ENCODE measurements at regions not wholly inside any gene's neighbourhood (a gene's known extent, or its start where the extent isn't known, plus 50 kb on each side); places are given as distances from the start of the nearest gene placed in this dataset.

GRCh38 chr16:49012961-49013726, 268.5 kb downstream of the CBLN1 start:
- no peak overlapping the region for H2AFZ ChIP-seq
- H3K36me3 ChIP-seq (replicated peaks; ENCODE audit: insufficient read depth, low read depth): no peaks in the 10 kb centered on the region
- H4K20me1 ChIP-seq (ENCODE audit: insufficient read depth, poor library complexity, severe bottlenecking): no peaks in the 10 kb centered on the region
- TF ChIP-seq EZH2phosphoT487 (IDR thresholded peaks at IDR 0.05; ENCODE audit: low read depth, severe bottlenecking, unreplicated experiment) (no peak), CTCF (IDR thresholded peaks at IDR 0.05; ENCODE audit: poor library complexity) (no peak), EZH2 (IDR thresholded peaks at IDR 0.05; ENCODE audit: borderline replicate concordance) (no peak)
- no peaks in the 10 kb centered on the region for H3K27me3 ChIP-seq
- 81% methylated on average over 21 of the region's 21 CpGs for WGBS (ENCODE audit: low lambda C conversion rate, missing lambda C conversion rate)
- no peaks in the 10 kb centered on the region for H3K4me1 ChIP-seq (ENCODE audit: insufficient read depth)
- H3K27ac ChIP-seq: no peak overlapping the region
- H3K9me2 ChIP-seq (replicated peaks; ENCODE audit: insufficient read depth): no peaks in the 10 kb centered on the region
- H3K4me2 ChIP-seq: no peak overlapping the region
- H3K9me3 ChIP-seq (ENCODE audit: low read depth): no peaks in the 10 kb centered on the region
- no peak for DNase-seq (ENCODE audit: low spot score)
- no peaks in the 10 kb centered on the region for H3K79me2 ChIP-seq
- H3K4me3 ChIP-seq: no peak overlapping the region

GRCh38 chr16:49011901-49012300, 269.7 kb downstream of the CBLN1 start:
- 30% methylated on average over 2 of the region's 2 CpGs for WGBS (ENCODE audit: low lambda C conversion rate, missing lambda C conversion rate)
- no peak overlapping the region for H3K27ac ChIP-seq

DNA sequence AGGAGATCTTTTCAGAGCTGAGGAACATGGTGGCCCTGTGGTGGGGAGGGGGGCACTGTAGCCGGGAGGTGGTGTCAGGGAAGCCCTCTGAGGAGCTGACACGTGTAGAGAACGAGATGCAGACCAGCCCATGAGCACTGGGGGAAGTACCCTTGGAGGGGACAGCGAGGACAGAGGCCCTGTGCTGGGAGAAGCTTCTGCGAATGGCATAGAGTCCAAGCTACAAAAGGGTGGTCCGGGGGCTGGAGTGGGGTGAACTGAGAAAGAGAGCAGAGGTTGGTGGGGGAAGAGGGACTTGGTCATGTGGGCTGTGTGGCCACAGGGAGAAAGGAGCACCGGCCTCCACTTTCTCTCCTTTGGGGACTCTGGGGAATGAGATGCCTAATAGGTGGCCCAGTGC, 270.8 kb downstream of the CBLN1 start:
- Histone ChIP-seq H2AFZ (no peak overlapping the region), H3K4me3 (no peak overlapping the region), H3K4me2 (no peak overlapping the region), H3K9me3 (ENCODE audit: low read depth) (no peaks in the 10 kb centered on the region), H3K36me3 (replicated peaks; ENCODE audit: insufficient read depth, low read depth) (no peaks in the 10 kb centered on the region), H3K4me1 (ENCODE audit: insufficient read depth) (no peaks in the 10 kb centered on the region), H3K27ac (no peak overlapping the region), H3K79me2 (no peaks in the 10 kb centered on the region), H3K9me2 (replicated peaks; ENCODE audit: insufficient read depth) (no peaks in the 10 kb centered on the region), H4K20me1 (ENCODE audit: insufficient read depth, poor library complexity, severe bottlenecking) (no peaks in the 10 kb centered on the region), H3K27me3 (no peaks in the 10 kb centered on the region)
- WGBS (ENCODE audit: low lambda C conversion rate, missing lambda C conversion rate): 79% methylated on average over 7 of the region's 7 CpGs
- no peak for TF ChIP-seq EZH2phosphoT487 (IDR thresholded peaks at IDR 0.05; ENCODE audit: low read depth, severe bottlenecking, unreplicated experiment)
- no peak for TF ChIP-seq CTCF (IDR thresholded peaks at IDR 0.05; ENCODE audit: poor library complexity)
- TF ChIP-seq EZH2 (IDR thresholded peaks at IDR 0.05; ENCODE audit: borderline replicate concordance): no peak
- no peak for DNase-seq (ENCODE audit: low spot score)

More at GRCh38 chr16:49011901-49012300, 269.7 kb downstream of the CBLN1 start:
- Histone ChIP-seq H3K9me3 (ENCODE audit: low read depth) (no peaks in the 10 kb centered on the region), H3K4me3 (no peak overlapping the region), H3K4me1 (ENCODE audit: insufficient read depth) (no peaks in the 10 kb centered on the region), H3K4me2 (no peak overlapping the region), H3K36me3 (replicated peaks; ENCODE audit: insufficient read depth, low read depth) (no peaks in the 10 kb centered on the region), H4K20me1 (ENCODE audit: insufficient read depth, poor library complexity, severe bottlenecking) (no peaks in the 10 kb centered on the region), H3K27me3 (no peaks in the 10 kb centered on the region), H2AFZ (no peak overlapping the region), H3K79me2 (no peaks in the 10 kb centered on the region), H3K9me2 (replicated peaks; ENCODE audit: insufficient read depth) (no peaks in the 10 kb centered on the region)
- no peak for DNase-seq (ENCODE audit: low spot score)
- no peak for TF ChIP-seq CTCF (IDR thresholded peaks at IDR 0.05; ENCODE audit: poor library complexity)
- no peak for TF ChIP-seq EZH2phosphoT487 (IDR thresholded peaks at IDR 0.05; ENCODE audit: low read depth, severe bottlenecking, unreplicated experiment)
- no peak for TF ChIP-seq EZH2 (IDR thresholded peaks at IDR 0.05; ENCODE audit: borderline replicate concordance)

Data from hepatocyte (in vitro differentiated cells).